GM12878 (cell line): ENCODE measurements at regions not wholly inside any gene's neighbourhood (a gene's known extent, or its start where the extent isn't known, plus 50 kb on each side); places are given as distances from the start of the nearest gene placed in this dataset.

Experiments
- ATAC-seq: fragments of 200-7000 bp; cut with Tn5 transposase; 3 replicates; pipeline ENCODE4 v1.9.1; 2020; ENCODE audit warnings: mild to moderate bottlenecking, moderate library complexity
- BruUV-seq: library from RNA; stranded (reverse); fragments of 400-500 nt; replicated peaks from 2 replicates; lab custom pipeline; 2021; lab: Mats Ljungman, UMichigan
- CTCF ChIA-PET: fragments of 300-600 bp; sonication (Branson Sonifier 250); formaldehyde crosslinking; extraction: SDS; loops from one replicate; lab custom pipeline; 2021; ENCODE audit warnings: inconsistent platforms; lab: Yijun Ruan, JAX
- POLR2A ChIA-PET: fragments of 350-600 bp; formaldehyde crosslinking; extraction: SDS; loops from one replicate; lab custom pipeline; 2021; ENCODE audit warnings: inconsistent platforms; lab: Charles Lee
- RAD21 ChIA-PET: fragments of 300-600 bp; sonication (Branson Sonifier 250); formaldehyde crosslinking; loops from one replicate; lab custom pipeline; 2023; ENCODE audit warnings: antibody characterized with exemption; ENCODE audit not compliant: unreplicated experiment; lab: Charles Lee
- SMC1A ChIA-PET: fragments of 300-600 bp; sonication (Branson Sonifier 250); formaldehyde crosslinking; loops from one replicate; lab custom pipeline; 2023; ENCODE audit not compliant: unreplicated experiment, uncharacterized antibody; lab: Charles Lee
- DNase-seq: peaks from one replicate; pipeline ENCODE4 v3.0.0-alpha.2; 2011; ENCODE audit warnings: low read depth, low spot score
- FAIRE-seq: peaks from 3 replicates; lab custom pipeline; 2011; peaks lifted over from hg19 to GRCh38; lab: Jason Lieb, UNC
- H2AFZ ChIP-seq: 2 replicates; pipeline ENCODE4 v1.6.0; 2011; ENCODE audit warnings: low read depth, low read length, control low read depth; ENCODE audit not compliant: control insufficient read depth
- H3K27ac ChIP-seq: 2 replicates; pipeline ENCODE4 v1.5.1; 2011; ENCODE audit warnings: control low read depth; ENCODE audit not compliant: control insufficient read depth, insufficient read depth
- H3K27me3 ChIP-seq, 2 experiments: replicated peaks in 1 of 2; 2 replicates each; pipeline versions ENCODE4 v1.6.0 to v1.6.1; 2011; ENCODE audit warnings: low read length in 1 of 2; ENCODE audit not compliant: control insufficient read depth in 2 of 2, insufficient read depth in 2 of 2
- H3K36me3 ChIP-seq, 2 experiments: 2 replicates each; pipeline ENCODE4 v1.5.1; 2011; ENCODE audit warnings: low read length in 1 of 2; ENCODE audit not compliant: control insufficient read depth in 2 of 2, insufficient read depth in 2 of 2
- H3K4me1 ChIP-seq: 2 replicates; pipeline ENCODE4 v1.6.1; 2011; ENCODE audit warnings: mild to moderate bottlenecking, low read length, moderate library complexity, mixed read lengths; ENCODE audit not compliant: control insufficient read depth, insufficient read depth
- H3K4me2 ChIP-seq: 2 replicates; pipeline ENCODE4 v1.6.0; 2011; ENCODE audit warnings: control low read depth; ENCODE audit not compliant: control insufficient read depth, insufficient read depth
- H3K4me3 ChIP-seq: fragments of 200-600 bp; sonication (generic); 2 replicates; pipeline ENCODE4 v1.5.1; 2016
- H3K79me2 ChIP-seq: 2 replicates; pipeline ENCODE4 v1.6.0; 2011; ENCODE audit warnings: low read length; ENCODE audit not compliant: control insufficient read depth, insufficient read depth
- H3K9ac ChIP-seq: 2 replicates; pipeline ENCODE4 v1.8.0; 2011; ENCODE audit warnings: low read length, control low read depth, mixed read lengths; ENCODE audit not compliant: control insufficient read depth, insufficient read depth
- H3K9me3 ChIP-seq: replicated peaks from 3 replicates; pipeline ENCODE4 v1.5.1; 2011; ENCODE audit warnings: mild to moderate bottlenecking, low read length; ENCODE audit not compliant: control insufficient read depth, insufficient read depth
- H4K20me1 ChIP-seq: 2 replicates; pipeline ENCODE4 v1.6.0; 2011; ENCODE audit not compliant: control insufficient read depth, insufficient read depth
- BCL11A ChIP-seq: IDR thresholded peaks from 2 replicates; pipeline ENCODE4 v1.6.1; 2011; ENCODE audit warnings: low read depth, low read length
- ETV6 ChIP-seq, 2 experiments: fragments of 450-650 bp in 1 of 2; IDR thresholded peaks in 1 of 2; conservative IDR thresholded peaks in 1 of 2; 2 replicates each; pipeline ENCODE4 v1.6.1; 2014; ENCODE audit warnings: antibody characterized with exemption in 1 of 2, borderline replicate concordance in 1 of 2, low read depth in 1 of 2, mild to moderate bottlenecking in 1 of 2, moderate library complexity in 1 of 2
- MLLT1 ChIP-seq: fragments of 450-650 bp; IDR thresholded peaks from 2 replicates; pipeline ENCODE4 v1.6.1; 2016; ENCODE audit warnings: mild to moderate bottlenecking
- POLR2A ChIP-seq: IDR thresholded peaks from 2 replicates; pipeline ENCODE4 v1.6.1; 2011; ENCODE audit warnings: low read depth, mild to moderate bottlenecking, low read length
- RUNX3 ChIP-seq: IDR thresholded peaks from 2 replicates; pipeline ENCODE4 v1.6.1; 2012; ENCODE audit warnings: low read length, inconsistent platforms
- SP1 ChIP-seq: IDR thresholded peaks from one replicate; pipeline ENCODE4 v1.6.1; 2011; ENCODE audit warnings: low read depth, low read length
- TARDBP ChIP-seq: IDR thresholded peaks from 2 replicates; pipeline ENCODE4 v1.6.1; 2016; ENCODE audit warnings: borderline replicate concordance
- ZBTB4 ChIP-seq: fragments of 450-650 bp; formaldehyde crosslinking; IDR thresholded peaks from 2 replicates; pipeline ENCODE4 v1.4.0; 2022; ENCODE audit warnings: mild to moderate bottlenecking, moderate library complexity
- ZNF592 ChIP-seq: fragments of 450-650 bp; IDR thresholded peaks from 2 replicates; pipeline ENCODE4 v1.6.1; 2017; ENCODE audit warnings: mild to moderate bottlenecking, moderate library complexity
- WGBS: methylation state at CpG from one replicate; pipeline ENCODE4 v1.1.6; 2016; ENCODE audit warnings: low lambda C conversion rate; ENCODE audit not compliant: insufficient replicate concordance, insufficient coverage; ENCODE audit errors: missing lambda C conversion rate; 5-methylcytosine and 5-hydroxymethylcytosine counted together
- in situ Hi-C: fragments of 300-500 bp; cut with MboI; formaldehyde crosslinking; loops from 9 replicates; pipeline ENCODE4 v1.14.3; 2018; ENCODE audit warnings: mixed read lengths
- intact Hi-C: fragments of 100-400 bp; cut with micrococcal nuclease; formaldehyde crosslinking; loops from one replicate; pipeline ENCODE4 v1.14.2; 2022; ENCODE audit not compliant: unreplicated experiment

GRCh38 chr7:121633186-121633585, 237.1 kb upstream of the FAM3C start:
- ChIA-PET RAD21 (no interaction called here), SMC1A (interaction anchor here (1.1 kb wide), 1 partner anchor 21 kb away, joined by 3 read pairs; no protein-coding TSS in a partner anchor), CTCF (interaction anchor here (0.6 to 1.4 kb wide), 5 partner anchors 11 to 437 kb away, joined by 3 read pairs; no protein-coding TSS in a partner anchor), POLR2A (no interaction called here)
- Histone ChIP-seq H3K9me3 (no peaks in the 10 kb centered on the region), H3K27me3 (no peaks in the 10 kb centered on the region), H3K4me3 (no peak overlapping the region), H3K79me2 (no peaks in the 10 kb centered on the region), H4K20me1 (no peaks in the 10 kb centered on the region), H2AFZ (no peak overlapping the region), H3K9ac (no peak overlapping the region), H3K4me2 (no peak overlapping the region), H3K4me1 (no peaks in the 10 kb centered on the region), H3K36me3 (no peaks in the 10 kb centered on the region), H3K27ac (no peak overlapping the region)
- TF ChIP-seq POLR2A: no peak
- no peak for TF ChIP-seq ZBTB4
- no peak for TF ChIP-seq BCL11A
- no peak for TF ChIP-seq RUNX3
- TF ChIP-seq MLLT1: no peak
- TF ChIP-seq TARDBP: no peak
- TF ChIP-seq SP1: no peak
- no peak for TF ChIP-seq ETV6 (conservative IDR thresholded peaks at IDR 0.05 in 1 of 2, IDR thresholded peaks at IDR 0.05 in 1 of 2; ENCODE audit: borderline replicate concordance in 1 of 2, low read depth in 1 of 2)
- TF ChIP-seq ZNF592: no peak
- in situ Hi-C loops (no loop called here), intact Hi-C loops (no loop called here)
- FAIRE-seq (no peak), DNase-seq (no peak), ATAC-seq (no peak)
- WGBS: 10% methylated on average over 3 of the region's 3 CpGs
- BruUV-seq: no TSS peak
